ENCODE measurements at regions not wholly inside any gene's neighbourhood (a gene's known extent, or its start where the extent isn't known, plus 50 kb on each side); places are given as distances from the start of the nearest gene placed in this dataset.

DNA sequence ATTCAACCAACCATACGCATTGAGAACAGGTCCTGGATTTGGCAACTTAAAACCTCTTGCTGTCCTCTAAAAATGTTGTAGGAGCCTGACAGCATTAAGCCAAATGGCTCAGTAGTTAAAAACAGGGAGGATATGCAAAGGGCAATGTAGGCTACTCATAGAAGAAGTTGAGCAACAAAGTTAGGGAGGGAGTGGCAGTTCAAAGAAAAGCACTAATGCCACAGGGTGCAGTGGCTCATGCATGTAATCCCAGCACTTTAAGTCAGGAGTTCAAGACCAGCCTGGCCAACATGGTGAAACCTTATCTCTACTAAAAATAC lies 92.9 kb upstream of the ERG start:
- TF ChIP-seq CBX8 (IDR thresholded peaks at IDR 0.05; ENCODE audit: borderline replicate concordance, extremely low read depth, low read depth, low read length, poor library complexity, severe bottlenecking) (no peak), ELF1 (tag; IDR thresholded peaks at IDR 0.05) (no peak), JUN (IDR thresholded peaks at IDR 0.05; ENCODE audit: borderline replicate concordance, low read depth, low read length) (no peak), JUN (CRISPR knock-in tag; IDR thresholded peaks at IDR 0.05; ENCODE audit: borderline replicate concordance) (no peak)
